HepG2 (cell line): ENCODE measurements at regions not wholly inside any gene's neighbourhood (a gene's known extent, or its start where the extent isn't known, plus 50 kb on each side); places are given as distances from the start of the nearest gene placed in this dataset.

ENCODE experiments used
- ATAC-seq: fragments of 200-7000 bp; cut with Tn5 transposase; 3 replicates; pipeline ENCODE4 v1.9.1; 2020; ENCODE audit warnings: mild to moderate bottlenecking, moderate library complexity
- BruUV-seq: library from RNA; stranded (reverse); fragments of 400-500 nt; replicated peaks from 2 replicates; lab custom pipeline; 2021; lab: Mats Ljungman, UMichigan
- CTCF ChIA-PET: fragments of 300-600 bp; formaldehyde crosslinking; extraction: SDS; loops from one replicate; lab custom pipeline; 2021; ENCODE audit warnings: low total read pairs, inconsistent platforms, low intra/inter-chr PET ratio; lab: Yijun Ruan, JAX
- POLR2A ChIA-PET: fragments of 350-600 bp; sonication (Branson Sonifier 250); formaldehyde crosslinking; loops from one replicate; lab custom pipeline; 2020; ENCODE audit warnings: antibody characterized with exemption, inconsistent platforms; lab: Yijun Ruan, JAX
- DNase-seq: peaks from one replicate; pipeline ENCODE4 v3.0.0-alpha.2; 2015; ENCODE audit warnings: low spot score
- FAIRE-seq: peaks from 3 replicates; lab custom pipeline; 2011; peaks lifted over from hg19 to GRCh38; lab: Jason Lieb, UNC
- H2AFZ ChIP-seq: one replicate; pipeline ENCODE4 v1.6.1; 2011; ENCODE audit warnings: low read length, inconsistent platforms
- H3K27ac ChIP-seq: fragments of 300-600 bp; 3 replicates; pipeline ENCODE4 v1.8.0; 2011; ENCODE audit warnings: mixed run types, mild to moderate bottlenecking, mixed read lengths, low read length, inconsistent platforms; ENCODE audit not compliant: insufficient read depth; ENCODE audit errors: extremely low read length
- H3K27me3 ChIP-seq, 2 experiments: fragments of 200-600 bp in 1 of 2; 2 replicates in 1 of 2; 3 replicates in 1 of 2; pipeline versions ENCODE4 v1.6.0 to v1.8.0; 2011; ENCODE audit warnings: low read length in 2 of 2, mild to moderate bottlenecking in 2 of 2, moderate library complexity in 2 of 2, inconsistent platforms in 1 of 2; ENCODE audit not compliant: insufficient read depth in 2 of 2, control insufficient read depth in 1 of 2
- H3K36me3 ChIP-seq, 2 experiments: fragments of 200-600 bp in 1 of 2; replicated peaks in 1 of 2; 2 replicates in 1 of 2; 3 replicates in 1 of 2; pipeline versions ENCODE4 v1.5.1 to v1.8.0; 2011; ENCODE audit warnings: low read length in 2 of 2, inconsistent platforms in 1 of 2; ENCODE audit not compliant: insufficient read depth in 2 of 2, control insufficient read depth in 1 of 2
- H3K4me1 ChIP-seq: 2 replicates; pipeline ENCODE4 v1.5.1; 2012; ENCODE audit warnings: low read length, inconsistent platforms; ENCODE audit not compliant: insufficient read depth
- H3K4me2 ChIP-seq: 2 replicates; pipeline ENCODE4 v1.6.0; 2011; ENCODE audit warnings: low read depth, low read length, inconsistent platforms
- H3K4me3 ChIP-seq, 3 experiments: fragments of 200-600 bp in 1 of 3; sonication (generic), shearing (Covaris generic) in 1 of 3; replicated peaks in 1 of 3; 2 replicates each; pipeline ENCODE4 v1.5.1; 2011 to 2016; ENCODE audit warnings: low read length in 3 of 3, inconsistent platforms in 2 of 3, low read depth in 2 of 3, mild to moderate bottlenecking in 2 of 3, control low read depth in 1 of 3, mixed read lengths in 1 of 3; ENCODE audit not compliant: insufficient read depth in 1 of 3
- H3K79me2 ChIP-seq: one replicate; pipeline ENCODE4 v1.6.1; 2011; ENCODE audit warnings: low read length, inconsistent platforms; ENCODE audit not compliant: insufficient read depth
- H3K9ac ChIP-seq: 2 replicates; pipeline ENCODE4 v1.6.0; 2011; ENCODE audit warnings: mild to moderate bottlenecking, low read depth, low read length, inconsistent platforms; ENCODE audit not compliant: insufficient read depth
- H3K9me3 ChIP-seq: 2 replicates; pipeline ENCODE4 v1.5.1; 2012; ENCODE audit warnings: mild to moderate bottlenecking, low read length
- H4K20me1 ChIP-seq: 2 replicates; pipeline ENCODE4 v1.6.0; 2011; ENCODE audit warnings: inconsistent platforms, mild to moderate bottlenecking, low read length, moderate library complexity; ENCODE audit not compliant: insufficient read depth
- ARID5B ChIP-seq: IDR thresholded peaks from 2 replicates; pipeline ENCODE4 v1.4.0; 2020; ENCODE audit warnings: mild to moderate bottlenecking, missing genetic modification reagents
- CBX2 ChIP-seq, 2 experiments: fragments of 200-600 bp in 1 of 2; sonication (generic); formaldehyde crosslinking in 1 of 2; IDR thresholded peaks; 2 replicates each; pipeline versions ENCODE4 v1.7.0 to v1.8.1; 2018 to 2022; ENCODE audit warnings: low read depth in 2 of 2, low read length in 1 of 2, mild to moderate bottlenecking in 1 of 2, missing genetic modification reagents in 1 of 2
- HBP1 ChIP-seq: IDR thresholded peaks from 2 replicates; pipeline ENCODE4 v1.6.1; 2016; ENCODE audit warnings: low read depth, control low read depth
- HCFC1 ChIP-seq: fragments of 150-350 bp; IDR thresholded peaks from 2 replicates; pipeline ENCODE4 v1.6.1; 2014; ENCODE audit warnings: low read depth, low read length
- HNRNPLL ChIP-seq: fragments of 200-400 bp; formaldehyde crosslinking; IDR thresholded peaks from 2 replicates; pipeline ENCODE4 v1.6.1; 2017; ENCODE audit warnings: mild to moderate bottlenecking, low read depth, low read length; ENCODE audit not compliant: poor library complexity, severe bottlenecking
- HOXA7 ChIP-seq: sonication (generic); formaldehyde crosslinking; IDR thresholded peaks from 2 replicates; pipeline ENCODE4 v1.8.1; 2022; ENCODE audit warnings: mild to moderate bottlenecking, missing genetic modification reagents, moderate library complexity
- NFATC3 ChIP-seq: sonication (generic); formaldehyde crosslinking; IDR thresholded peaks from 2 replicates; pipeline ENCODE4 v1.5.1; 2020; ENCODE audit warnings: mild to moderate bottlenecking, missing genetic modification reagents
- PAX8 ChIP-seq: sonication (generic); formaldehyde crosslinking; IDR thresholded peaks from 2 replicates; pipeline ENCODE4 v1.8.0; 2022; ENCODE audit warnings: mild to moderate bottlenecking, missing genetic modification reagents, borderline replicate concordance
- PRDM4 ChIP-seq: sonication (generic); formaldehyde crosslinking; IDR thresholded peaks from 2 replicates; pipeline ENCODE4 v1.9.0; 2021; ENCODE audit warnings: missing genetic modification reagents, borderline replicate concordance
- SAFB2 ChIP-seq: sonication (generic); formaldehyde crosslinking; IDR thresholded peaks from 2 replicates; pipeline ENCODE4 v1.5.1; 2020; ENCODE audit warnings: missing genetic modification reagents, low read depth, mild to moderate bottlenecking, borderline replicate concordance
- SNAPC5 ChIP-seq: sonication (generic); formaldehyde crosslinking; IDR thresholded peaks from 2 replicates; pipeline ENCODE4 v1.8.1; 2023; ENCODE audit warnings: mild to moderate bottlenecking, missing genetic modification reagents, borderline replicate concordance
- ZFP36L1 ChIP-seq: sonication (generic); formaldehyde crosslinking; IDR thresholded peaks from 2 replicates; pipeline ENCODE4 v1.8.0; 2022; ENCODE audit warnings: mild to moderate bottlenecking, missing genetic modification reagents, moderate library complexity
- ZNF180 ChIP-seq: sonication (generic); formaldehyde crosslinking; IDR thresholded peaks from 2 replicates; pipeline ENCODE4 v1.4.0; 2020; ENCODE audit warnings: low read depth, missing genetic modification reagents, borderline replicate concordance
- ZNF567 ChIP-seq: sonication (generic); formaldehyde crosslinking; IDR thresholded peaks from 2 replicates; pipeline ENCODE4 v1.8.1; 2023; ENCODE audit warnings: mild to moderate bottlenecking, missing genetic modification reagents, borderline replicate concordance
- WGBS: methylation state at CpG from one replicate; pipeline ENCODE4 v1.1.6; 2017; ENCODE audit warnings: low lambda C conversion rate; 5-methylcytosine and 5-hydroxymethylcytosine counted together
- in situ Hi-C: cut with HindIII; loops from 2 replicates; pipeline ENCODE4 v1.10.0; 2017; ENCODE audit warnings: low pct_unique_long_range_greater_than_20kb; ENCODE audit not compliant: extremely low pct_ligation_motif_present
- intact Hi-C: fragments of 100-400 bp; cut with micrococcal nuclease; formaldehyde crosslinking; loops from one replicate; pipeline ENCODE4 v1.10.0; 2022; ENCODE audit not compliant: unreplicated experiment

GRCh38 chr1:170310951-170311350 is 165.2 kb downstream of the NTMT2 start (continued):
- TF ChIP-seq PAX8 (CRISPR knock-in tag) (no peak), SAFB2 (CRISPR knock-in tag) (no peak), ARID5B (CRISPR knock-in tag) (no peak), CBX2 (IDR thresholded peaks at IDR 0.05; ENCODE audit: low read depth, low read length) (no peak), CBX2 (CRISPR knock-in tag; IDR thresholded peaks at IDR 0.05; ENCODE audit: low read depth) (no peak), HCFC1 (no peak)

GRCh38 chr1:170313306-170313705 is 167.5 kb downstream of the NTMT2 start:
- no peaks in the 10 kb centered on the region for H3K9me3 ChIP-seq
- FAIRE-seq (no peak), ATAC-seq (no peak), DNase-seq (no peak)
- in situ Hi-C loops = no loop called here
- H4K20me1 ChIP-seq = no peaks in the 10 kb centered on the region
- intact Hi-C loops = no loop called here
- ChIA-PET CTCF (no interaction called here), POLR2A (no interaction called here)
- H3K36me3 ChIP-seq = no peaks in the 10 kb centered on the region
- no peak overlapping the region for H3K4me2 ChIP-seq
- H2AFZ ChIP-seq = no peak overlapping the region
- no peak overlapping the region for H3K27ac ChIP-seq
- BruUV-seq = no TSS peak
- no peak overlapping the region for H3K4me3 ChIP-seq
- no peaks in the 10 kb centered on the region for H3K4me1 ChIP-seq
- no peak overlapping the region for H3K9ac ChIP-seq
- H3K27me3 ChIP-seq = no peaks in the 10 kb centered on the region
- no peaks in the 10 kb centered on the region for H3K79me2 ChIP-seq
- WGBS = 7% methylated on average over 3 of the region's 3 CpGs
- TF ChIP-seq SNAPC5 (CRISPR knock-in tag) (no peak), ZNF180 (no peak), HBP1 (CRISPR knock-in tag) (no peak), PRDM4 (CRISPR knock-in tag) (no peak), ZFP36L1 (CRISPR knock-in tag) (no peak), HOXA7 (CRISPR knock-in tag) (no peak), ZNF567 (no peak), HNRNPLL (no peak), NFATC3 (CRISPR knock-in tag) (no peak)
